H1 (cell line): ENCODE measurements at regions not wholly inside any gene's neighbourhood (a gene's known extent, or its start where the extent isn't known, plus 50 kb on each side); places are given as distances from the start of the nearest gene placed in this dataset.

ENCODE experiments used
- CTCF ChIA-PET: fragments of 300-600 bp; sonication (Branson Sonifier 250); formaldehyde crosslinking; loops from one replicate; lab custom pipeline; 2021; ENCODE audit not compliant: partially characterized antibody; lab: Charles Lee
- POLR2A ChIA-PET: fragments of 300-600 bp; sonication (Branson Sonifier 250); formaldehyde crosslinking; loops from one replicate; lab custom pipeline; 2021; ENCODE audit warnings: inconsistent platforms; ENCODE audit not compliant: partially characterized antibody; lab: Charles Lee
- DNase-seq, 2 experiments: peaks; one replicate each; pipeline versions ENCODE4 v3.0.0 to v3.0.0-alpha.2; 2010 to 2022; ENCODE audit warnings: low spot score in 2 of 2, low read depth in 1 of 2, mixed read lengths in 1 of 2
- FAIRE-seq: peaks from 2 replicates; lab custom pipeline; 2011; peaks lifted over from hg19 to GRCh38; lab: Jason Lieb, UNC
- H2AFZ ChIP-seq: 2 replicates; pipeline ENCODE4 v1.8.1; 2012; ENCODE audit warnings: low read length, inconsistent platforms
- H2AK5ac ChIP-seq: 2 replicates; pipeline ENCODE4 v1.6.1; 2013; ENCODE audit warnings: low read depth, low read length
- H2BK120ac ChIP-seq: replicated peaks from 2 replicates; pipeline ENCODE3; 2013; ENCODE audit warnings: low read depth, low read length, inconsistent platforms
- H2BK12ac ChIP-seq: 2 replicates; pipeline ENCODE4 v1.6.1; 2013; ENCODE audit warnings: low read depth, low read length
- H2BK15ac ChIP-seq: 2 replicates; pipeline ENCODE4 v1.6.1; 2013; ENCODE audit warnings: low read length
- H2BK20ac ChIP-seq: 2 replicates; pipeline ENCODE4 v1.6.1; 2013; ENCODE audit warnings: low read length
- H2BK5ac ChIP-seq: 2 replicates; pipeline ENCODE4 v1.6.1; 2013; ENCODE audit warnings: low read depth, low read length
- H3K14ac ChIP-seq: 2 replicates; pipeline ENCODE4 v1.6.1; 2013; ENCODE audit warnings: inconsistent platforms; ENCODE audit not compliant: insufficient read length
- H3K18ac ChIP-seq: 2 replicates; pipeline ENCODE4 v1.6.1; 2013; ENCODE audit warnings: low read length; ENCODE audit errors: extremely low read depth
- H3K23ac ChIP-seq: 2 replicates; pipeline ENCODE4 v1.6.1; 2013; ENCODE audit warnings: inconsistent platforms; ENCODE audit not compliant: insufficient read length
- H3K23me2 ChIP-seq: 2 replicates; pipeline ENCODE4 v1.6.1; 2013; ENCODE audit warnings: low read depth, low read length
- H3K27ac ChIP-seq: 2 replicates; pipeline ENCODE4 v1.6.1; 2011; ENCODE audit warnings: low read depth, low read length, inconsistent platforms
- H3K27me3 ChIP-seq, 4 experiments: replicated peaks in 1 of 4; 1 replicate in 1 of 4; 2 replicates in 3 of 4; pipeline versions ENCODE4 v1.6.1 to v1.8.1; 2011 to 2013; ENCODE audit warnings: low read length in 3 of 4, mild to moderate bottlenecking in 3 of 4, inconsistent platforms in 2 of 4, mixed read lengths in 2 of 4, moderate library complexity in 1 of 4; ENCODE audit not compliant: control insufficient read depth in 3 of 4, insufficient read depth in 3 of 4; ENCODE audit errors: extremely low read depth in 1 of 4
- H3K36me3 ChIP-seq, 4 experiments: 2 replicates each; pipeline versions ENCODE4 v1.6.1 to v1.8.1; 2011 to 2013; ENCODE audit warnings: mild to moderate bottlenecking in 4 of 4, low read length in 3 of 4, moderate library complexity in 2 of 4, control low read depth in 1 of 4, inconsistent platforms in 1 of 4; ENCODE audit not compliant: insufficient read depth in 4 of 4, control insufficient read depth in 2 of 4
- H3K4ac ChIP-seq: replicated peaks from 2 replicates; pipeline ENCODE3; 2013; ENCODE audit warnings: low read length, low read depth, mixed read lengths, inconsistent platforms; ENCODE audit not compliant: insufficient read length
- H3K4me1 ChIP-seq, 4 experiments: replicated peaks in 1 of 4; 1 replicate in 1 of 4; 2 replicates in 3 of 4; pipeline versions ENCODE4 v1.6.1 to v1.8.1; 2011 to 2013; ENCODE audit warnings: low read length in 3 of 4, inconsistent platforms in 2 of 4, mixed read lengths in 1 of 4; ENCODE audit not compliant: insufficient read depth in 4 of 4, control insufficient read depth in 3 of 4
- H3K4me2 ChIP-seq, 2 experiments: 2 replicates each; pipeline versions ENCODE4 v1.6.1 to v1.8.1; 2011 to 2013; ENCODE audit warnings: low read depth in 2 of 2, low read length in 2 of 2, control low read depth in 1 of 2, inconsistent platforms in 1 of 2, mild to moderate bottlenecking in 1 of 2; ENCODE audit not compliant: insufficient read depth in 1 of 2
- H3K4me3 ChIP-seq, 4 experiments: fragments of 200-600, 300-600 bp in 1 of 4; sonication (generic), shearing (Covaris generic), sonication (Bioruptor Twin) in 1 of 4; 2 replicates each; pipeline versions ENCODE4 v1.5.1 to v1.8.1; 2011 to 2016; ENCODE audit warnings: low read length in 4 of 4, low read depth in 3 of 4, control low read depth in 2 of 4, inconsistent platforms in 2 of 4, mild to moderate bottlenecking in 2 of 4, mixed read lengths in 1 of 4, moderate library complexity in 1 of 4; ENCODE audit not compliant: insufficient read depth in 2 of 4; ENCODE audit errors: extremely low read depth in 1 of 4
- H3K56ac ChIP-seq: replicated peaks from 2 replicates; pipeline ENCODE3; 2013; ENCODE audit warnings: low read depth, mild to moderate bottlenecking, mixed read lengths, low read length, inconsistent platforms; ENCODE audit not compliant: insufficient read length
- H3K79me1 ChIP-seq: 2 replicates; pipeline ENCODE4 v1.6.1; 2013; ENCODE audit warnings: low read depth, low read length, control low read depth
- H3K79me2 ChIP-seq, 2 experiments: 2 replicates each; pipeline versions ENCODE4 v1.6.1 to v1.8.1; 2012 to 2013; ENCODE audit warnings: low read length in 2 of 2, mild to moderate bottlenecking in 2 of 2, inconsistent platforms in 1 of 2; ENCODE audit not compliant: insufficient read depth in 2 of 2, control insufficient read depth in 1 of 2
- H3K9ac ChIP-seq, 4 experiments: replicated peaks in 1 of 4; 1 replicate in 1 of 4; 2 replicates in 3 of 4; pipeline versions ENCODE4 v1.6.1 to v1.8.1; 2011 to 2013; ENCODE audit warnings: low read depth in 3 of 4, low read length in 3 of 4, control low read depth in 2 of 4, mild to moderate bottlenecking in 2 of 4, moderate library complexity in 2 of 4, inconsistent platforms in 1 of 4; ENCODE audit errors: extremely low read depth in 1 of 4
- H3K9me3 ChIP-seq, 2 experiments: 2 replicates each; pipeline versions ENCODE4 v1.6.1 to v1.8.1; 2012 to 2013; ENCODE audit warnings: mild to moderate bottlenecking in 2 of 2, moderate library complexity in 2 of 2, control low read depth in 1 of 2, inconsistent platforms in 1 of 2, low read depth in 1 of 2, low read length in 1 of 2, mixed read lengths in 1 of 2; ENCODE audit not compliant: insufficient read depth in 2 of 2
- H4K20me1 ChIP-seq, 2 experiments: replicated peaks in 1 of 2; 2 replicates each; pipeline versions ENCODE3 to v1.8.1; 2011 to 2013; ENCODE audit warnings: inconsistent platforms in 2 of 2, low read length in 2 of 2, mild to moderate bottlenecking in 1 of 2; ENCODE audit not compliant: insufficient read depth in 2 of 2, control insufficient read depth in 1 of 2
- H4K5ac ChIP-seq: 2 replicates; pipeline ENCODE4 v1.6.1; 2013; ENCODE audit warnings: low read length, low read depth, mixed read lengths, inconsistent platforms; ENCODE audit not compliant: insufficient read length
- H4K8ac ChIP-seq: 2 replicates; pipeline ENCODE4 v1.8.0; 2013; ENCODE audit warnings: mild to moderate bottlenecking, moderate library complexity, low read length, inconsistent platforms; ENCODE audit not compliant: insufficient read depth; ENCODE audit errors: extremely low read depth
- H4K91ac ChIP-seq: replicated peaks from 2 replicates; pipeline ENCODE3; 2013; ENCODE audit warnings: low read length, mixed read lengths, inconsistent platforms; ENCODE audit not compliant: insufficient read length
- CBX5 ChIP-seq: fragments of 300-800, 300-1000 bp; sonication (generic); IDR thresholded peaks from 2 replicates; pipeline ENCODE4 v1.7.1; 2016; ENCODE audit warnings: antibody characterized with exemption, low read length, low read depth
- CBX8 ChIP-seq: fragments of 300-800, 300-1000 bp; sonication (generic); IDR thresholded peaks from 2 replicates; pipeline ENCODE4 v1.7.1; 2016; ENCODE audit warnings: low read depth, low read length, borderline replicate concordance
- EGR1 ChIP-seq: IDR thresholded peaks from 2 replicates; pipeline ENCODE4 v1.6.1; 2011; ENCODE audit warnings: low read depth, low read length, borderline replicate concordance
- FOSL1 ChIP-seq: IDR thresholded peaks from 2 replicates; pipeline ENCODE4 v1.6.1; 2011; ENCODE audit warnings: mild to moderate bottlenecking, low read depth, low read length, moderate library complexity; ENCODE audit not compliant: insufficient read depth
- GABPA ChIP-seq: IDR thresholded peaks from 2 replicates; pipeline ENCODE4 v1.6.1; 2011; ENCODE audit warnings: mild to moderate bottlenecking, low read length, moderate library complexity, borderline replicate concordance; ENCODE audit not compliant: insufficient read depth
- KDM4A ChIP-seq: IDR thresholded peaks from one replicate; pipeline ENCODE4 v1.7.1; 2012; ENCODE audit warnings: low read depth, mild to moderate bottlenecking, moderate library complexity, low read length, inconsistent platforms; ENCODE audit not compliant: severe bottlenecking
- RBBP5 ChIP-seq: IDR thresholded peaks from 2 replicates; pipeline ENCODE4 v1.7.1; 2012; ENCODE audit warnings: low read depth, mild to moderate bottlenecking, inconsistent platforms, low read length, moderate library complexity, borderline replicate concordance
- WGBS, 2 experiments: shearing (Covaris generic) in 1 of 2; methylation state at CpG; one replicate each; pipeline versions ENCODE4 v1.1.6 to v1.1.7; 2013 to 2015; ENCODE audit warnings: low lambda C conversion rate in 2 of 2, mixed read lengths in 2 of 2, inconsistent platforms in 1 of 2, low coverage in 1 of 2, missing lambda C conversion rate in 1 of 2; ENCODE audit not compliant: insufficient replicate concordance in 2 of 2, insufficient coverage in 1 of 2, insufficient read length in 1 of 2; ENCODE audit errors: extremely low coverage in 1 of 2, missing lambda C conversion rate in 1 of 2; 5-methylcytosine and 5-hydroxymethylcytosine counted together

- Histone ChIP-seq H2BK20ac (no peak overlapping the region), H4K91ac (no peak overlapping the region), H3K23me2 (no peaks in the 10 kb centered on the region), H2BK15ac (no peak overlapping the region), H3K27me3 (no peaks in the 10 kb centered on the region), H3K4ac (no peak overlapping the region), H3K18ac (no peak overlapping the region), H4K20me1 (no peaks in the 10 kb centered on the region), H3K36me3 (no peaks in the 10 kb centered on the region), H3K4me3 (no peak overlapping the region), H4K5ac (no peak overlapping the region), H3K79me2 (no peaks in the 10 kb centered on the region), H2AK5ac (no peak overlapping the region), H2BK5ac (no peak overlapping the region), H2BK12ac (no peak overlapping the region), H2BK120ac (no peak overlapping the region), H3K27ac (no peak overlapping the region), H3K9me3 (peaks cover 0 to 2% of the 10 kb centered on the region in 2 experiments; a peak in 1 of 4 replicates), H3K4me2 (no peak overlapping the region), H3K79me1 (no peaks in the 10 kb centered on the region)
- no peak for FAIRE-seq
- no peak for DNase-seq
- POLR2A ChIA-PET, result no interaction called here
- WGBS, 2 experiments, result 94% methylated on average over 5 of the region's 5 CpGs; no CpG with 5 or more reads in 1 of the 2 experiments
- TF ChIP-seq CBX8, result no peak
- no peak for TF ChIP-seq CBX5
- TF ChIP-seq RBBP5, result no peak
- no peak for TF ChIP-seq GABPA
- no peak for TF ChIP-seq EGR1
- TF ChIP-seq FOSL1, result no peak
- TF ChIP-seq KDM4A, result no peak
- TF ChIP-seq, all 59 proteins: peak for 0
- no peak overlapping the region for H4K8ac ChIP-seq
- no peak overlapping the region for H3K9ac ChIP-seq
- no peak overlapping the region for H3K23ac ChIP-seq
- CTCF ChIA-PET, result interaction anchor here (1.0 kb wide), 1 partner anchor 9 kb away, joined by 4 read pairs; no protein-coding TSS in a partner anchor
- H3K4me1 ChIP-seq, result no peaks in the 10 kb centered on the region
- H2AFZ ChIP-seq, result peak overlapping the region; percentile 60; the same call in 1 of the 2 replicates
- no peak overlapping the region for H3K56ac ChIP-seq
- H3K14ac ChIP-seq, result no peak overlapping the region
These were observed 657.1 kb downstream of the CBLN4 start for GRCh38 chr20:55348223-55348622.
